OCI-LY7 (cell line): ENCODE measurements at regions not wholly inside any gene's neighbourhood (a gene's known extent, or its start where the extent isn't known, plus 50 kb on each side); places are given as distances from the start of the nearest gene placed in this dataset.

Source experiments
- BruUV-seq: library from RNA; stranded (reverse); fragments of 400-500 nt; replicated peaks from 2 replicates; lab custom pipeline; 2021; lab: Mats Ljungman, UMichigan
- CTCF ChIA-PET: fragments of 300-600 bp; sonication (Branson Sonifier 250); formaldehyde crosslinking; loops from one replicate; lab custom pipeline; 2022; ENCODE audit warnings: antibody characterized with exemption; ENCODE audit not compliant: unreplicated experiment; lab: Charles Lee
- POLR2A ChIA-PET: fragments of 300-600 bp; sonication (Branson Sonifier 250); formaldehyde crosslinking; loops from one replicate; lab custom pipeline; 2022; ENCODE audit warnings: antibody characterized with exemption; lab: Charles Lee
- DNase-seq: peaks from one replicate; pipeline ENCODE4 v3.0.0-alpha.2; 2015; ENCODE audit warnings: low spot score
- H2AFZ ChIP-seq: fragments of 200-600 bp; sonication (generic), shearing (Covaris generic); 2 replicates; pipeline ENCODE4 v1.6.1; 2014; ENCODE audit warnings: mild to moderate bottlenecking, antibody characterized with exemption, low read length, moderate library complexity
- H3K27ac ChIP-seq: fragments of 200-600 bp; sonication (generic); 2 replicates; pipeline ENCODE4 v1.5.1; 2014; ENCODE audit warnings: mixed run types, low read depth, mild to moderate bottlenecking, moderate library complexity, low read length, inconsistent platforms; ENCODE audit not compliant: poor library complexity, severe bottlenecking
- H3K36me3 ChIP-seq: fragments of 200-600 bp; sonication (generic); 2 replicates; pipeline ENCODE4 v1.6.1; 2014; ENCODE audit warnings: mild to moderate bottlenecking, antibody characterized with exemption, low read length, moderate library complexity, mixed read lengths; ENCODE audit not compliant: insufficient read depth
- H3K4me1 ChIP-seq: fragments of 200-600 bp; sonication (generic); 2 replicates; pipeline ENCODE4 v1.5.1; 2014; ENCODE audit warnings: mild to moderate bottlenecking, low read length; ENCODE audit not compliant: insufficient read depth, poor library complexity, severe bottlenecking
- H3K4me2 ChIP-seq: fragments of 200-600 bp; sonication (generic); 2 replicates; pipeline ENCODE4 v1.6.1; 2014; ENCODE audit warnings: mild to moderate bottlenecking, low read length
- H3K4me3 ChIP-seq: fragments of 200-600 bp; sonication (generic); 2 replicates; pipeline ENCODE4 v1.5.1; 2014; ENCODE audit warnings: mild to moderate bottlenecking, low read depth, low read length; ENCODE audit not compliant: poor library complexity, severe bottlenecking
- H3K79me2 ChIP-seq: fragments of 200-600 bp; sonication (generic); 2 replicates; pipeline ENCODE4 v1.6.1; 2016; ENCODE audit warnings: low read depth, mild to moderate bottlenecking, low read length, moderate library complexity, mixed read lengths; ENCODE audit not compliant: insufficient read depth
- H3K9me2 ChIP-seq: fragments of 200-600 bp; sonication (generic); 2 replicates; pipeline ENCODE4 v1.6.1; 2016; ENCODE audit warnings: mild to moderate bottlenecking, low read length, mixed read lengths; ENCODE audit not compliant: insufficient read depth
- H3K9me3 ChIP-seq: fragments of 200-600 bp; sonication (generic); 2 replicates; pipeline ENCODE4 v1.6.1; 2014; ENCODE audit warnings: mild to moderate bottlenecking, mixed run types, low read length, mixed read lengths
- H4K20me1 ChIP-seq: fragments of 200-600 bp; sonication (generic); 2 replicates; pipeline ENCODE4 v1.6.1; 2014; ENCODE audit warnings: mild to moderate bottlenecking, antibody characterized with exemption, low read length, moderate library complexity, mixed read lengths; ENCODE audit not compliant: insufficient read depth
- CTCF ChIP-seq: fragments of 200-600 bp; sonication (generic); conservative IDR thresholded peaks from 2 replicates; pipeline ENCODE4 v1.5.1; 2014; ENCODE audit warnings: mild to moderate bottlenecking, antibody characterized with exemption, low read length, moderate library complexity, mixed read lengths
- EZH2phosphoT487 ChIP-seq: fragments of 200-600 bp; sonication (generic); IDR thresholded peaks from 2 replicates; pipeline ENCODE4 v1.6.1; 2018; ENCODE audit warnings: low read depth, borderline replicate concordance, mild to moderate bottlenecking, mixed run types, antibody characterized with exemption, low read length, moderate library complexity, mixed read lengths
- intact Hi-C: fragments of 100-400 bp; cut with micrococcal nuclease; formaldehyde crosslinking; loops from one replicate; pipeline ENCODE4 v1.10.0; 2022; ENCODE audit not compliant: unreplicated experiment

- CTCF ChIA-PET, result no interaction called here
- Histone ChIP-seq H3K79me2 (no peaks in the 10 kb centered on the region), H3K36me3 (no peaks in the 10 kb centered on the region), H2AFZ (no peak overlapping the region), H3K9me3 (no peaks in the 10 kb centered on the region), H4K20me1 (no peaks in the 10 kb centered on the region), H3K4me2 (no peak overlapping the region), H3K4me1 (no peaks in the 10 kb centered on the region), H3K9me2 (no peaks in the 10 kb centered on the region), H3K27ac (no peak overlapping the region), H3K4me3 (no peak overlapping the region)
- intact Hi-C loops, result no loop called here
- no peak for DNase-seq
- TF ChIP-seq CTCF (no peak), EZH2phosphoT487 (no peak)
- POLR2A ChIA-PET, result no interaction called here
- BruUV-seq, result no TSS peak
Measured at GRCh38 chr13:22744688-22745452, 435.9 kb upstream of the SGCG start.

GRCh38 chr13:22748866-22749577 is 431.8 kb upstream of the SGCG start:
- H3K4me2 ChIP-seq, result no peak overlapping the region
- no peak for DNase-seq
- no peaks in the 10 kb centered on the region for H3K9me3 ChIP-seq
- H2AFZ ChIP-seq, result no peak overlapping the region
- H3K4me3 ChIP-seq, result no peak overlapping the region
- no TSS peak for BruUV-seq
- no peak overlapping the region for H3K27ac ChIP-seq
- no peaks in the 10 kb centered on the region for H3K36me3 ChIP-seq
- no peak for TF ChIP-seq CTCF
- TF ChIP-seq EZH2phosphoT487, result no peak
- no peaks in the 10 kb centered on the region for H3K9me2 ChIP-seq
- no peaks in the 10 kb centered on the region for H4K20me1 ChIP-seq
- POLR2A ChIA-PET, result interaction anchor here (0.7 kb wide), 1 partner anchor 789 kb away, joined by 3 read pairs; no protein-coding TSS in a partner anchor
- H3K79me2 ChIP-seq, result no peaks in the 10 kb centered on the region
- intact Hi-C loops, result no loop called here
- CTCF ChIA-PET, result no interaction called here
- no peaks in the 10 kb centered on the region for H3K4me1 ChIP-seq

- no peak for DNase-seq
- no TSS peak for BruUV-seq
- Histone ChIP-seq H3K4me1 (no peaks in the 10 kb centered on the region), H3K4me2 (no peak overlapping the region), H3K27ac (no peak overlapping the region), H2AFZ (no peak overlapping the region), H3K79me2 (no peaks in the 10 kb centered on the region), H3K9me2 (no peaks in the 10 kb centered on the region), H3K36me3 (no peaks in the 10 kb centered on the region), H3K9me3 (no peaks in the 10 kb centered on the region), H4K20me1 (no peaks in the 10 kb centered on the region), H3K4me3 (no peak overlapping the region)
- intact Hi-C loops, result no loop called here
- TF ChIP-seq CTCF (no peak), EZH2phosphoT487 (no peak)
- ChIA-PET POLR2A (interaction anchor here (0.7 kb wide), 1 partner anchor 790 kb away, joined by 3 read pairs; no protein-coding TSS in a partner anchor), CTCF (no interaction called here)
Measured at GRCh38 chr13:22749626-22750025, 431.2 kb upstream of the SGCG start.
